GM23338 (cell line): ENCODE measurements at regions not wholly inside any gene's neighbourhood (a gene's known extent, or its start where the extent isn't known, plus 50 kb on each side); places are given as distances from the start of the nearest gene placed in this dataset.

Experiments
- ATAC-seq: fragments of 200-7000 bp; cut with Tn5 transposase; 3 replicates; pipeline ENCODE4 v1.9.1; 2020
- DNase-seq: peaks from one replicate; pipeline ENCODE4 v3.0.0-alpha.2; 2015; ENCODE audit warnings: low spot score
- H2AFZ ChIP-seq: fragments of 200-600 bp; sonication (generic); 2 replicates; pipeline ENCODE4 v1.8.0; 2016; ENCODE audit warnings: antibody characterized with exemption, mild to moderate bottlenecking, moderate library complexity
- H3F3A ChIP-seq: fragments of 200-600 bp; sonication (generic); replicated peaks from 2 replicates; pipeline ENCODE4 v1.8.0; 2017; ENCODE audit warnings: antibody characterized with exemption, mixed run types, low read depth
- H3K27ac ChIP-seq: fragments of 200-600 bp; sonication (generic); 2 replicates; pipeline ENCODE4 v1.6.1; 2016; ENCODE audit warnings: low read depth
- H3K27me3 ChIP-seq: fragments of 200-600 bp; sonication (generic); 2 replicates; pipeline ENCODE4 v1.8.0; 2016; ENCODE audit warnings: mild to moderate bottlenecking, mixed run types, moderate library complexity; ENCODE audit not compliant: insufficient read depth
- H3K36me3 ChIP-seq: fragments of 200-600 bp; sonication (generic); 2 replicates; pipeline ENCODE4 v1.8.0; 2016; ENCODE audit warnings: mild to moderate bottlenecking; ENCODE audit not compliant: insufficient read depth
- H3K4me1 ChIP-seq: fragments of 200-600 bp; sonication (generic); 2 replicates; pipeline ENCODE4 v1.8.0; 2016; ENCODE audit warnings: mild to moderate bottlenecking, moderate library complexity; ENCODE audit not compliant: insufficient read depth
- H3K4me2 ChIP-seq: fragments of 200-600 bp; sonication (generic); 2 replicates; pipeline ENCODE4 v1.7.1; 2017; ENCODE audit warnings: mixed run types
- H3K4me3 ChIP-seq: fragments of 200-600 bp; sonication (generic); 2 replicates; pipeline ENCODE4 v1.6.1; 2016; ENCODE audit warnings: mixed run types
- H3K79me2 ChIP-seq: fragments of 200-600 bp; sonication (generic); replicated peaks from 2 replicates; pipeline ENCODE4 v1.8.0; 2017; ENCODE audit warnings: mild to moderate bottlenecking; ENCODE audit not compliant: insufficient read depth
- H3K9me2 ChIP-seq: fragments of 200-600 bp; sonication (generic); 2 replicates; pipeline ENCODE4 v1.8.0; 2017; ENCODE audit not compliant: insufficient read depth
- H4K20me1 ChIP-seq: fragments of 200-600 bp; sonication (generic); replicated peaks from 2 replicates; pipeline ENCODE4 v1.8.0; 2017; ENCODE audit warnings: mild to moderate bottlenecking; ENCODE audit not compliant: insufficient read depth
- H3K27ac Mint-ChIP-seq: 2 replicates; pipeline ENCODE4 v1.8.0; 2020; ENCODE audit warnings: inconsistent platforms, mild to moderate bottlenecking, moderate library complexity, mixed read lengths
- H3K27me3 Mint-ChIP-seq: 3 replicates; pipeline ENCODE4 v1.8.0; 2022; ENCODE audit warnings: low read depth, mild to moderate bottlenecking, moderate library complexity, mixed read lengths, inconsistent platforms; ENCODE audit not compliant: insufficient read depth, poor library complexity
- H3K36me3 Mint-ChIP-seq: 3 replicates; pipeline ENCODE4 v1.8.0; 2021; ENCODE audit warnings: low read depth, mild to moderate bottlenecking, inconsistent platforms, moderate library complexity, mixed read lengths
- H3K4me1 Mint-ChIP-seq: 3 replicates; pipeline ENCODE4 v1.8.0; 2020; ENCODE audit warnings: mild to moderate bottlenecking, inconsistent platforms, mixed read lengths
- H3K4me3 Mint-ChIP-seq: 3 replicates; pipeline ENCODE4 v1.8.0; 2021; ENCODE audit warnings: moderate library complexity, mild to moderate bottlenecking, inconsistent platforms, mixed read lengths
- H3K9me3 Mint-ChIP-seq: 3 replicates; pipeline ENCODE4 v1.8.0; 2020; ENCODE audit warnings: moderate library complexity, mild to moderate bottlenecking, inconsistent platforms, mixed read lengths
- CREB1 ChIP-seq: fragments of 250-450 bp; sonication (Bioruptor Pico); IDR thresholded peaks from 2 replicates; pipeline ENCODE4 v1.5.0; 2020; ENCODE audit warnings: low read depth, mild to moderate bottlenecking, moderate library complexity
- CTCF ChIP-seq, 2 experiments: fragments of 200-600 bp in 1 of 2; sonication (generic) in 1 of 2; conservative IDR thresholded peaks; 2 replicates each; pipeline versions ENCODE4 v1.5.1 to v1.6.1; 2016 to 2017; ENCODE audit warnings: antibody characterized with exemption in 2 of 2, low read depth in 2 of 2, mild to moderate bottlenecking in 2 of 2, moderate library complexity in 1 of 2
- ETS1 ChIP-seq: IDR thresholded peaks from 2 replicates; pipeline ENCODE4 v1.6.1; 2016; ENCODE audit warnings: antibody characterized with exemption
- JUNB ChIP-seq: IDR thresholded peaks from one replicate; pipeline ENCODE4 v1.6.1; 2016; ENCODE audit warnings: antibody characterized with exemption; ENCODE audit not compliant: unreplicated experiment
- NANOG ChIP-seq: IDR thresholded peaks from 2 replicates; pipeline ENCODE4 v1.6.1; 2016; ENCODE audit warnings: antibody characterized with exemption, borderline replicate concordance
- POLR2AphosphoS5 ChIP-seq: IDR thresholded peaks from 2 replicates; pipeline ENCODE4 v1.6.1; 2016; ENCODE audit warnings: antibody characterized with exemption, low read depth
- REST ChIP-seq: IDR thresholded peaks from one replicate; pipeline ENCODE4 v1.6.1; 2018; ENCODE audit warnings: antibody characterized with exemption; ENCODE audit not compliant: unreplicated experiment
- ZNF114 ChIP-seq: fragments of 250-450 bp; sonication (Bioruptor Pico); IDR thresholded peaks from 2 replicates; pipeline ENCODE4 v1.5.0; 2020; ENCODE audit warnings: mild to moderate bottlenecking, moderate library complexity
- ZNF331 ChIP-seq: fragments of 250-450 bp; sonication (Bioruptor Pico); IDR thresholded peaks from 2 replicates; pipeline ENCODE4 v1.5.0; 2020; ENCODE audit warnings: low read depth, mild to moderate bottlenecking, moderate library complexity
- ZNF462 ChIP-seq: fragments of 250-450 bp; sonication (Bioruptor Pico); IDR thresholded peaks from 2 replicates; pipeline ENCODE4 v1.5.0; 2020; ENCODE audit warnings: mild to moderate bottlenecking, moderate library complexity

- no peak for TF ChIP-seq REST
- TF ChIP-seq ETS1: no peak
- TF ChIP-seq NANOG: no peak
- TF ChIP-seq CTCF (conservative IDR thresholded peaks at IDR 0.05; ENCODE audit: low read depth in 2 of 2): no peak
- TF ChIP-seq POLR2AphosphoS5: no peak
- no peak for TF ChIP-seq ZNF114
Observed at GRCh38 chr1:232269988-232270387, 359.9 kb downstream of the SIPA1L2 start (continued).

- Mint-ChIP-seq H3K4me1 (peaks cover 20% of the 10 kb centered on the region), H3K27me3 (peaks cover 1% of the 10 kb centered on the region)
- TF ChIP-seq ZNF331 (CRISPR knock-in tag) (no peak), JUNB (no peak), ZNF114 (no peak), POLR2AphosphoS5 (no peak), CREB1 (CRISPR knock-in tag) (no peak), ZNF462 (CRISPR knock-in tag) (no peak)
Observed at GRCh38 chr1:232267837-232268598, 361.9 kb downstream of the SIPA1L2 start.

More at GRCh38 chr1:232267837-232268598, 361.9 kb downstream of the SIPA1L2 start:
- no peak overlapping the region for H3K27ac Mint-ChIP-seq
- Histone ChIP-seq H4K20me1 (no peaks in the 10 kb centered on the region), H3K9me2 (peaks cover 2% of the 10 kb centered on the region), H3K4me2 (no peak overlapping the region), H3K79me2 (no peaks in the 10 kb centered on the region), H2AFZ (no peak overlapping the region), H3K4me3 (no peak overlapping the region), H3F3A (no peaks in the 10 kb centered on the region), H3K27ac (no peak overlapping the region), H3K27me3 (no peaks in the 10 kb centered on the region), H3K36me3 (0 out of 2 replicates have a peak, but pooled peaks cover 2% of the 10 kb centered on the region), H3K4me1 (peaks cover 21% of the 10 kb centered on the region)
- H3K4me3 Mint-ChIP-seq: no peak overlapping the region
- H3K9me3 Mint-ChIP-seq: no peaks in the 10 kb centered on the region
- DNase-seq (no peak), ATAC-seq (no peak)
- H3K36me3 Mint-ChIP-seq: peaks cover 2% of the 10 kb centered on the region; the same call in 1 of the 3 replicates
